ENCODE measurements at regions not wholly inside any gene's neighbourhood (a gene's known extent, or its start where the extent isn't known, plus 50 kb on each side); places are given as distances from the start of the nearest gene placed in this dataset.

DNA sequence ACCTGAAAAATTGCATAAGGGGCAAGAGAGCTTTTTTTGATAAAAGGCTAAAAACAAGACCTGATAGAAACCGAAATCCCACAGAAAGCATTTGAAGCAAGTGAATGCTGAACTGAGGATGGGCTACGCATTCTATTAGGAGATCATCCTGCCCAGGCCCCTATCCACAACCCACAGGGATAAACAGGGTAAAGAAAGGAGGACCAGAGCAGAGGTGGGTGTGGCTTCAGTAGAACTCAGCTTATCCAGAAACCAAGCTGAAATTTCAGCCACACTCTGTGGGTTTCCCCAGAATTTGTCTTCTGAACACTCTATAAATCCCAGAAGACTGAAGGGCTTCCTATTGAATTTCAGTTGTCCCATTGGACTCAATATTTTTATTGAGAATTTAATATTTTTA lies 195.1 kb downstream of the ETS1 start:
- Histone ChIP-seq H3K36me3 (no peaks in the 10 kb centered on the region), H3K4me1 (peaks cover 9% of the 10 kb centered on the region), H3K4me3 (no peak overlapping the region), H3K9me3 (no peaks in the 10 kb centered on the region), H3K27ac (no peak overlapping the region), H3K27me3 (no peaks in the 10 kb centered on the region)
- WGBS, result 83% methylated on average over 2 of the region's 2 CpGs
- TF ChIP-seq POLR2A (IDR thresholded peaks at IDR 0.05), result no peak
- no peak for TF ChIP-seq EP300 (IDR thresholded peaks at IDR 0.05)
- no peak for TF ChIP-seq CTCF (IDR thresholded peaks at IDR 0.05)
- TF ChIP-seq POLR2AphosphoS5 (IDR thresholded peaks at IDR 0.05), result no peak
- no peak for DNase-seq (ENCODE audit: low spot score in 2 of 2)

DNA sequence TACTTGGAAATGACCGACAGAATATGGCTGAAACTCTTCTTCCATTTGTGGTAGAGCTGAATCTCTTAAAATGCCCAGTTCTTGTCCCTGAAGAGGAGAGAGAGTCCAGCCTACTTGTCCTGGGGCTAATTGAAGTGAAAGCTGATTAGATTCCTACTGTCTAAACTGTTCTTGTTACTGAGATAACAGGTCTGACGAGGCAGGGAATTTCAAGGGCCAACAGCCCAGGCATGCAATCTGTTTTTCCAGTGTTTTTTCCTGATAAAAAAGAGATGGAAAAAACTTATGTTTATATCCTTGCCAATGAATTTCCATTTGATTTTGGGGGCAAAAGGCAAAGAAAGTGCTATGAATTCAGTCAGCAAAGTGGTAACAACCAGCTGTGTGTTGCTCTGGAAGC lies 195.5 kb downstream of the ETS1 start:
- TF ChIP-seq POLR2AphosphoS5 (IDR thresholded peaks at IDR 0.05) (no peak), POLR2A (IDR thresholded peaks at IDR 0.05) (no peak), EP300 (IDR thresholded peaks at IDR 0.05) (no peak), CTCF (IDR thresholded peaks at IDR 0.05) (no peak)
- DNase-seq (ENCODE audit: low spot score in 2 of 2), result no peak
- WGBS, result 54% methylated on average over 2 of the region's 2 CpGs

DNA sequence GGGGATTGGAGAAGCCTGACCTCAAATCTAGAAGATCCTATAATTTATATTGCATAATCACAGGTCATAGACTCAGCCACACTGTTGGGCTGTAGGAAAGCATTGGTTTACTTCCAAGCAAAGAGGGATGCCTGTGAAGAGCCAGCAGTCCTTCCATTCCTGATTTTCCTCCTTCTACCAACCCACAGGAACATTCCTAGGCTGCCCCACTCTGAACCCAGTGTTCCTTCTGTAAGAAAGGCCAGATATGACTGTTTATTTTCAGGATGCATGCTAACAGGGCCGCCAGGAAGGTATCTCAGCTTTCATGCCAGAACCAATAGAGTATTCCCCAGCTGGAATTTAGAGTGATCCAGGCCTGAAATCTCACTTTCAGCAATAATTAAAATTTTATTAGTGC lies 197.1 kb downstream of the ETS1 start:
- TF ChIP-seq EP300 (IDR thresholded peaks at IDR 0.05) (no peak), CTCF (IDR thresholded peaks at IDR 0.05) (no peak), POLR2A (IDR thresholded peaks at IDR 0.05) (no peak), POLR2AphosphoS5 (IDR thresholded peaks at IDR 0.05) (no peak)
- Histone ChIP-seq H3K4me3 (no peak overlapping the region), H3K4me1 (peaks cover 9% of the 10 kb centered on the region), H3K36me3 (no peaks in the 10 kb centered on the region), H3K9me3 (no peaks in the 10 kb centered on the region), H3K27me3 (no peaks in the 10 kb centered on the region), H3K27ac (no peak overlapping the region)
- DNase-seq (ENCODE audit: low spot score in 2 of 2), result no peak
- 100% methylated on average over 1 of the region's 1 CpG for WGBS

More for the DNA sequence above, 195.5 kb downstream of the ETS1 start:
- Histone ChIP-seq H3K4me3 (no peak overlapping the region), H3K27ac (no peak overlapping the region), H3K27me3 (no peaks in the 10 kb centered on the region), H3K9me3 (no peaks in the 10 kb centered on the region), H3K4me1 (peaks cover 9% of the 10 kb centered on the region), H3K36me3 (no peaks in the 10 kb centered on the region)

DNA sequence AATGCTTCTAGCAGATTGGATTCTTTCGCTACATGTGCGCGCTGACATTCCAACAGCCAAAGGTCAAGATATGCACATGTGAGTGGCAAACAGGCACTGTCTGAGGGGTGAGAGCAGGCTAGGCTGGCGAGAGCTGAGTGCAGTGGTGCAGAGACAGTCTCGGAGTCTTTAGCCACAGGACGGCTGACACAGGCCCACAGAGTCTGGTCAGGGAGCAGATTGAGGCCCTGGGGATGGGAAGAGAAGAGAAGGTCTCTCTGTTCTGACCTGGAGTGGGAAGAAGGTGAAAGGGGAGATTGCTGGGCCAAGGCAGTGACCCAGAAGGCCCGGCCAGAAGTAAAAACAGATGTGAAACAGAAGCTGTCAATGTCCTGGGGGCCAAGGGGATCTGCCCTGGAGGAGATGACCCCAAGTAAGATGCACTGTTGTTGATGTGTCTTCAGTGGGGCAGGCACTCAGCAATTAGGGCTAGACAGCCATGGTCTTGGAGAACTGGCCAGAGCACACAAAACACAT lies 197.8 kb downstream of the ETS1 start:
- Histone ChIP-seq H3K4me1 (peaks cover 5% of the 10 kb centered on the region), H3K4me3 (no peak overlapping the region), H3K27me3 (no peaks in the 10 kb centered on the region), H3K27ac (no peak overlapping the region), H3K36me3 (no peaks in the 10 kb centered on the region), H3K9me3 (no peaks in the 10 kb centered on the region)
- 77% methylated on average over 7 of the region's 7 CpGs for WGBS
- DNase-seq (ENCODE audit: low spot score in 2 of 2), result no peak
- TF ChIP-seq POLR2A (IDR thresholded peaks at IDR 0.05) (no peak), CTCF (IDR thresholded peaks at IDR 0.05) (no peak), EP300 (IDR thresholded peaks at IDR 0.05) (no peak), POLR2AphosphoS5 (IDR thresholded peaks at IDR 0.05) (no peak)

- Histone ChIP-seq H3K9me3 (no peaks in the 10 kb centered on the region), H3K36me3 (no peaks in the 10 kb centered on the region), H3K4me1 (no peaks in the 10 kb centered on the region), H3K27me3 (no peaks in the 10 kb centered on the region), H3K27ac (no peak overlapping the region), H3K4me3 (no peak overlapping the region)
- no peak for TF ChIP-seq CTCF (IDR thresholded peaks at IDR 0.05)
- TF ChIP-seq POLR2A (IDR thresholded peaks at IDR 0.05), result no peak
- no peak for TF ChIP-seq EP300 (IDR thresholded peaks at IDR 0.05)
- no peak for TF ChIP-seq POLR2AphosphoS5 (IDR thresholded peaks at IDR 0.05)
- WGBS, result 91% methylated on average over 5 of the region's 5 CpGs
- DNase-seq (ENCODE audit: low spot score in 2 of 2), result no peak
Measured at GRCh38 chr11:128388206-128388815, 199.0 kb downstream of the ETS1 start.

Data from suprapubic skin (tissue), 4 donors.